ENCODE measurements at regions not wholly inside any gene's neighbourhood (a gene's known extent, or its start where the extent isn't known, plus 50 kb on each side); places are given as distances from the start of the nearest gene placed in this dataset.

DNA sequence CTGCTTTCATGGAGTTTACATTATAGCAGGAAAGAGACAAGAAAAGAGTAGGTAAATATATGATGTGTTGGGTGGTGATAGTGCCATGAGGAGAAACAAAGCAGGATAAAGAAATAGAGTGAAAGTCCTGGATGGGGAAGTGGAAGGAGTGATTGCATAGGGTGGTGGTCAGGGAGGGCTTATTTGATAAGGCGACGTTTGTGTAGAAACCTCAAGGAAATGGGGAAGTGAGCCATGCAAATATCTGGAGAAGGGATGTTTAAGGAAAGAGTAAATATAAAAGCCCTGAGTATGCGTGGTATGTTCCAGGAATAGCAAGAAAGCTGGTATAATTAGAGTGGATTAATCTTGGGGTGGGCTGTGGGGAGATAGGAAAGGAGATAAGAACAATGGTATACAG lies 134.7 kb upstream of the SV2C start:
- Histone ChIP-seq H3K9me1 (ENCODE audit: control insufficient read depth, extremely low read depth, insufficient read depth, low read length) (no peaks in the 10 kb centered on the region), H3K4me1 (ENCODE audit: control insufficient read depth, extremely low read depth, insufficient read depth, low read length) (no peaks in the 10 kb centered on the region), H3K9me3 (ENCODE audit: control insufficient read depth, low read depth, low read length) (no peaks in the 10 kb centered on the region), H3K36me3 (ENCODE audit: control insufficient read depth in 2 of 2, extremely low read depth in 1 of 2, insufficient read depth in 2 of 2, low read length in 2 of 2) (no peaks in the 10 kb centered on the region), H3K9ac (ENCODE audit: control insufficient read depth, extremely low read depth, insufficient read depth, low read length) (no peak overlapping the region), H3K4me2 (ENCODE audit: control insufficient read depth, extremely low read depth, insufficient read depth, low read depth, low read length) (no peak overlapping the region), H3K79me2 (ENCODE audit: control insufficient read depth, insufficient read depth, low read length) (no peaks in the 10 kb centered on the region), H4K20me1 (ENCODE audit: control insufficient read depth, extremely low read depth, insufficient read depth, low read length) (no peaks in the 10 kb centered on the region), H2AFZ (ENCODE audit: control insufficient read depth, low read length) (no peak overlapping the region), H3K4me3 (ENCODE audit: control insufficient read depth in 2 of 3, extremely low read depth in 1 of 3, insufficient read depth in 2 of 3, low read depth in 1 of 3, low read length in 3 of 3) (no peak overlapping the region), H3K27ac (ENCODE audit: control insufficient read depth, insufficient read depth, low read length) (no peak overlapping the region), H3K27me3 (ENCODE audit: control insufficient read depth, extremely low read depth, insufficient read depth, low read length) (no peaks in the 10 kb centered on the region)
- FAIRE-seq (no peak), DNase-seq (ENCODE audit: low read depth, low spot score) (no peak)
- TF ChIP-seq EZH2 (IDR thresholded peaks at IDR 0.05; ENCODE audit: low read length) = no peak
- TF ChIP-seq, protein P1, sequence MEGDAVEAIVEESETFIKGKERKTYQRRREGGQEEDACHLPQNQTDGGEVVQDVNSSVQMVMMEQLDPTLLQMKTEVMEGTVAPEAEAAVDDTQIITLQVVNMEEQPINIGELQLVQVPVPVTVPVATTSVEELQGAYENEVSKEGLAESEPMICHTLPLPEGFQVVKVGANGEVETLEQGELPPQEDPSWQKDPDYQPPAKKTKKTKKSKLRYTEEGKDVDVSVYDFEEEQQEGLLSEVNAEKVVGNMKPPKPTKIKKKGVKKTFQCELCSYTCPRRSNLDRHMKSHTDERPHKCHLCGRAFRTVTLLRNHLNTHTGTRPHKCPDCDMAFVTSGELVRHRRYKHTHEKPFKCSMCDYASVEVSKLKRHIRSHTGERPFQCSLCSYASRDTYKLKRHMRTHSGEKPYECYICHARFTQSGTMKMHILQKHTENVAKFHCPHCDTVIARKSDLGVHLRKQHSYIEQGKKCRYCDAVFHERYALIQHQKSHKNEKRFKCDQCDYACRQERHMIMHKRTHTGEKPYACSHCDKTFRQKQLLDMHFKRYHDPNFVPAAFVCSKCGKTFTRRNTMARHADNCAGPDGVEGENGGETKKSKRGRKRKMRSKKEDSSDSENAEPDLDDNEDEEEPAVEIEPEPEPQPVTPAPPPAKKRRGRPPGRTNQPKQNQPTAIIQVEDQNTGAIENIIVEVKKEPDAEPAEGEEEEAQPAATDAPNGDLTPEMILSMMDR (optimal IDR thresholded peaks at IDR 0.05 in 1 of 3, IDR thresholded peaks at IDR 0.05 in 1 of 3, conservative IDR thresholded peaks at IDR 0.05 in 1 of 3; ENCODE audit: extremely low read depth in 1 of 3, insufficient read depth in 2 of 3, low read length in 3 of 3) = no peak
- dilution Hi-C loops (cut with MboI; ENCODE audit: extremely low pct_ligation_motif_present, low sequenced_read_pairs) = no loop called here

DNA sequence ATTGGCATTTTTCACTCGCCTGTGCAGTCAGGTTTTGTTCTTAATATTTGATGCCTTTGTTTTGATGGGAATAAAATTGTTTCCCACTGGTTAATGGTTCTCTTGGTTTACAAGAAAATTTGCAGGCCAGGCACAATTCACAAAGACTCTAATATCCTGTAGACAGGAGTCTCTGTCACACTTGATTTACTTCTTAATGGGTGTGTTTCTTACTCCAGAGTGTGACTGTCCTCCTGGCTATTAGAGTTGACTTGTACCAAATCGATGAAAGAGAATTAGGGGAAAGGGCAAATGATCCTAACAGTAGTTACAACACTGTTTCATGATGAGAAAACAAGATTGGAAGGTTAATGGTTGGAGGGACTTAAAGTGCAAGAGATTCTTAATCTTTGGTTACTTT lies 142.8 kb upstream of the SV2C start:
- Histone ChIP-seq H3K4me1 (ENCODE audit: control insufficient read depth, extremely low read depth, insufficient read depth, low read length) (no peaks in the 10 kb centered on the region), H3K9me1 (ENCODE audit: control insufficient read depth, extremely low read depth, insufficient read depth, low read length) (no peaks in the 10 kb centered on the region), H3K79me2 (ENCODE audit: control insufficient read depth, insufficient read depth, low read length) (no peaks in the 10 kb centered on the region), H3K9ac (ENCODE audit: control insufficient read depth, extremely low read depth, insufficient read depth, low read length) (no peak overlapping the region), H2AFZ (ENCODE audit: control insufficient read depth, low read length) (no peak overlapping the region), H4K20me1 (ENCODE audit: control insufficient read depth, extremely low read depth, insufficient read depth, low read length) (no peaks in the 10 kb centered on the region), H3K4me2 (ENCODE audit: control insufficient read depth, extremely low read depth, insufficient read depth, low read depth, low read length) (no peak overlapping the region), H3K27ac (ENCODE audit: control insufficient read depth, insufficient read depth, low read length) (no peak overlapping the region), H3K9me3 (ENCODE audit: control insufficient read depth, low read depth, low read length) (no peaks in the 10 kb centered on the region), H3K4me3 (ENCODE audit: control insufficient read depth in 2 of 3, extremely low read depth in 1 of 3, insufficient read depth in 2 of 3, low read depth in 1 of 3, low read length in 3 of 3) (no peak overlapping the region), H3K27me3 (ENCODE audit: control insufficient read depth, extremely low read depth, insufficient read depth, low read length) (no peaks in the 10 kb centered on the region), H3K36me3 (ENCODE audit: control insufficient read depth in 2 of 2, extremely low read depth in 1 of 2, insufficient read depth in 2 of 2, low read length in 2 of 2) (no peaks in the 10 kb centered on the region)
- dilution Hi-C loops (cut with MboI; ENCODE audit: extremely low pct_ligation_motif_present, low sequenced_read_pairs) = no loop called here
- no peak for TF ChIP-seq EZH2 (IDR thresholded peaks at IDR 0.05; ENCODE audit: low read length)
- TF ChIP-seq, protein P1 (optimal IDR thresholded peaks at IDR 0.05 in 1 of 3, IDR thresholded peaks at IDR 0.05 in 1 of 3, conservative IDR thresholded peaks at IDR 0.05 in 1 of 3; ENCODE audit: extremely low read depth in 1 of 3, insufficient read depth in 2 of 3, low read length in 3 of 3) = no peak
- DNase-seq (ENCODE audit: low read depth, low spot score) = no peak
- no peak for FAIRE-seq

All from keratinocyte (primary cell).